K562 (cell line): ENCODE measurements at regions not wholly inside any gene's neighbourhood (a gene's known extent, or its start where the extent isn't known, plus 50 kb on each side); places are given as distances from the start of the nearest gene placed in this dataset.
A peak's percentile ranks its signal among the peaks of the same experiment; 100 is the strongest.

ENCODE experiments used
- ARHGAP35 ChIP-seq: fragments of 450-650 bp; IDR thresholded peaks from 2 replicates; pipeline ENCODE4 v1.6.1; 2018; ENCODE audit not compliant: partially characterized antibody
- ARID1B ChIP-seq: fragments of 450-650 bp; IDR thresholded peaks from 2 replicates; pipeline ENCODE4 v1.6.1; 2016; ENCODE audit warnings: antibody characterized with exemption, mild to moderate bottlenecking, inconsistent platforms
- BACH1 ChIP-seq: fragments of 200-800 bp; sonication (Bioruptor generic); IDR thresholded peaks from 2 replicates; pipeline ENCODE4 v1.6.1; 2016; ENCODE audit warnings: missing genetic modification characterization, missing compliant biosample characterization
- CREB3 ChIP-seq: fragments of 450-650 bp; conservative IDR thresholded peaks from 2 replicates; pipeline ENCODE4 v1.6.1; 2016; ENCODE audit warnings: missing genetic modification characterization, low read depth, mild to moderate bottlenecking, missing compliant biosample characterization, moderate library complexity
- CREBBP ChIP-seq: IDR thresholded peaks from one replicate; pipeline ENCODE4 v1.6.1; 2012; ENCODE audit warnings: low read depth, mild to moderate bottlenecking, control low read depth, inconsistent platforms, low read length
- DEAF1 ChIP-seq: fragments of 450-650 bp; formaldehyde crosslinking; IDR thresholded peaks from 2 replicates; pipeline ENCODE4 v1.4.0; 2020; ENCODE audit warnings: mild to moderate bottlenecking, moderate library complexity
- ETV6 ChIP-seq, 3 experiments: fragments of 150-350 bp in 1 of 3; sonication (generic) in 1 of 3; formaldehyde crosslinking in 1 of 3; IDR thresholded peaks; 2 replicates each; pipeline versions ENCODE4 v1.6.1 to v1.8.0; 2014 to 2022; ENCODE audit warnings: borderline replicate concordance in 2 of 3, low read depth in 2 of 3, antibody characterized with exemption in 1 of 3, low read length in 1 of 3, mild to moderate bottlenecking in 1 of 3, missing genetic modification reagents in 1 of 3
- GMEB1 ChIP-seq: fragments of 250-450 bp; sonication (Bioruptor Pico); IDR thresholded peaks from 2 replicates; pipeline ENCODE4 v1.4.0; 2020; ENCODE audit warnings: mild to moderate bottlenecking
- GTF2F1 ChIP-seq: IDR thresholded peaks from 2 replicates; pipeline ENCODE4 v1.6.1; 2011; ENCODE audit warnings: low read depth, low read length, improper control_type of control experiment
- HSF4 ChIP-seq: fragments of 250-450 bp; sonication (Bioruptor Pico); IDR thresholded peaks from 2 replicates; pipeline ENCODE4 v2.1.2; 2022; ENCODE audit warnings: mild to moderate bottlenecking, moderate library complexity, borderline replicate concordance
- MECOM ChIP-seq: fragments of 250-450 bp; sonication (Bioruptor Pico); IDR thresholded peaks from 2 replicates; pipeline ENCODE4 v1.8.0; 2022; ENCODE audit warnings: inconsistent platforms
- NFIC ChIP-seq: fragments of 450-650 bp; IDR thresholded peaks from 2 replicates; pipeline ENCODE4 v1.6.1; 2017; ENCODE audit warnings: mild to moderate bottlenecking, inconsistent platforms
- NFXL1 ChIP-seq: fragments of 450-650 bp; formaldehyde crosslinking; IDR thresholded peaks from 2 replicates; pipeline ENCODE4 v1.4.0; 2021; ENCODE audit warnings: mild to moderate bottlenecking
- RBBP5 ChIP-seq: fragments of 200-600 bp; sonication (generic); IDR thresholded peaks from 2 replicates; pipeline ENCODE4 v1.6.1; 2012; ENCODE audit warnings: borderline replicate concordance, mild to moderate bottlenecking, low read length, control low read depth, inconsistent platforms; ENCODE audit not compliant: insufficient read depth, poor library complexity, severe bottlenecking
- TAF15 ChIP-seq: fragments of 200-400 bp; formaldehyde crosslinking; IDR thresholded peaks from 2 replicates; pipeline ENCODE4 v1.6.1; 2017; ENCODE audit warnings: mild to moderate bottlenecking, low read depth, low read length, moderate library complexity
- TCF7L2 ChIP-seq: fragments of 150-350 bp; IDR thresholded peaks from 2 replicates; pipeline ENCODE4 v1.6.1; 2016; ENCODE audit warnings: low read depth, mild to moderate bottlenecking, low read length, moderate library complexity
- TSC22D4 ChIP-seq: fragments of 450-650 bp; IDR thresholded peaks from 2 replicates; pipeline ENCODE4 v1.6.1; 2016; ENCODE audit warnings: missing genetic modification characterization, missing biosample characterization, control low read depth
- YY1 ChIP-seq, 3 experiments: IDR thresholded peaks; 2 replicates each; pipeline ENCODE4 v1.6.1; 2011; ENCODE audit warnings: low read length in 2 of 3, mild to moderate bottlenecking in 2 of 3, moderate library complexity in 2 of 3, borderline replicate concordance in 1 of 3, control low read depth in 1 of 3, low read depth in 1 of 3; ENCODE audit not compliant: insufficient read depth in 3 of 3, insufficient replicate concordance in 2 of 3, control insufficient read depth in 1 of 3, insufficient read length in 1 of 3; ENCODE audit errors: extremely low read depth in 1 of 3
- ZFPM2 ChIP-seq: fragments of 250-450 bp; sonication (Bioruptor Pico); IDR thresholded peaks from 2 replicates; pipeline ENCODE4 v1.5.1; 2022; ENCODE audit warnings: mild to moderate bottlenecking
- ZNF354B ChIP-seq: fragments of 250-450 bp; sonication (Bioruptor Pico); IDR thresholded peaks from 2 replicates; pipeline ENCODE4 v1.4.0; 2020
- ZNF511 ChIP-seq: sonication (generic); formaldehyde crosslinking; IDR thresholded peaks from 2 replicates; pipeline ENCODE4 v1.8.0; 2022; ENCODE audit warnings: mild to moderate bottlenecking, missing genetic modification reagents
- ZNF75A ChIP-seq: fragments of 450-650 bp; formaldehyde crosslinking; IDR thresholded peaks from 2 replicates; pipeline ENCODE4 v1.4.0; 2020; ENCODE audit warnings: mild to moderate bottlenecking
- ZNF766 ChIP-seq: fragments of 200-800 bp; sonication (Bioruptor generic); conservative IDR thresholded peaks from 2 replicates; pipeline ENCODE4 v1.6.1; 2016; ENCODE audit warnings: missing genetic modification characterization, missing compliant biosample characterization

- TF ChIP-seq ZNF75A (CRISPR knock-in tag) = no peak
- TF ChIP-seq YY1 (IDR thresholded peaks at IDR 0.05; ENCODE audit: borderline replicate concordance in 1 of 3, control insufficient read depth in 1 of 3, extremely low read depth in 1 of 3, insufficient read depth in 3 of 3, insufficient read length in 1 of 3, insufficient replicate concordance in 2 of 3, low read depth in 1 of 3, low read length in 2 of 3) = no peak
- no peak for TF ChIP-seq TSC22D4 (tag)
- no peak for TF ChIP-seq BACH1 (tag)
- TF ChIP-seq RBBP5 = no peak
- no peak for TF ChIP-seq TCF7L2
- TF ChIP-seq ZNF766 (CRISPR knock-in tag) = peak; percentile 24
- TF ChIP-seq TAF15 = no peak
- TF ChIP-seq MECOM (CRISPR knock-in tag) = no peak
- no peak for TF ChIP-seq ARHGAP35
- TF ChIP-seq ZFPM2 (CRISPR knock-in tag) = no peak
- TF ChIP-seq GMEB1 (CRISPR knock-in tag) = no peak
- TF ChIP-seq ZNF354B (CRISPR knock-in tag) = no peak
- no peak for TF ChIP-seq ZNF511 (CRISPR knock-in tag)
- TF ChIP-seq HSF4 (CRISPR knock-in tag) = no peak
- 0 out of 4 replicates have a peak, but pooled peaks of 1 of the 2 experiments have one; percentile 11 for TF ChIP-seq ETV6 (IDR thresholded peaks at IDR 0.05; ENCODE audit: borderline replicate concordance in 1 of 2, low read depth in 2 of 2, low read length in 1 of 2)
- no peak for TF ChIP-seq ETV6 (CRISPR knock-in tag; IDR thresholded peaks at IDR 0.05; ENCODE audit: borderline replicate concordance)
- no peak for TF ChIP-seq NFIC
- TF ChIP-seq ARID1B = peak; percentile 83
- no peak for TF ChIP-seq CREBBP
- TF ChIP-seq CREB3 (tag) = no peak
- no peak for TF ChIP-seq GTF2F1
- TF ChIP-seq NFXL1 (CRISPR knock-in tag) = no peak
- TF ChIP-seq DEAF1 (CRISPR knock-in tag) = no peak
These were observed 110.4 kb upstream of the ARMC2 start (continued) for GRCh38 chr6:108737594-108738546.
